HG03139 (cell line): ENCODE measurements at regions not wholly inside any gene's neighbourhood (a gene's known extent, or its start where the extent isn't known, plus 50 kb on each side); places are given as distances from the start of the nearest gene placed in this dataset.
"Not testable (repeated sequence)": the region's sequence is repeated elsewhere in the genome, so short reads cannot be mapped to it uniquely, and the experiment has no call there.

ENCODE experiments used
- ATAC-seq: cut with Tn5 transposase; IDR thresholded peaks from one replicate; pipeline ENCODE4 v1.9.1; 2021; ENCODE audit not compliant: unreplicated experiment

DNA sequence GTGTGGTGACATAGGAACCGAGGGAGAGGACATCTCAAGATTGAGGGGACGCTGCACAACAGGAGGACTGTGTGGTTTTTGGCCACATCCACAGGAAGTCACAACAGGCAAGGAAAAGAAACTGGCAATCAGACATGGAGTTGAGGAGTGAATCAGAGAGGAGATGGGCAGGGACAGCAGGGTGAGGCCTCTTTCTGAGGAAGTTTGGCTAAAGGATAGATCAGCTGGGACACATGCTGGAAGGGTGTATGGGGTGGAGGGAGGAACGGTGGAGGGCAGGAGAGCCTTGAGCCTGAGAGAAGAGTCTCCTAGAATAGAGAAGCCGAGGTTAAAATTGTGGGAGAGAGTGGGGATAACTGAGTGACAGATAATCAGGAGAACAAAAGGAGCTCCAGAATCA, 75.1 kb upstream of the CIDEA start:
- not testable (repeated sequence) for ATAC-seq

DNA sequence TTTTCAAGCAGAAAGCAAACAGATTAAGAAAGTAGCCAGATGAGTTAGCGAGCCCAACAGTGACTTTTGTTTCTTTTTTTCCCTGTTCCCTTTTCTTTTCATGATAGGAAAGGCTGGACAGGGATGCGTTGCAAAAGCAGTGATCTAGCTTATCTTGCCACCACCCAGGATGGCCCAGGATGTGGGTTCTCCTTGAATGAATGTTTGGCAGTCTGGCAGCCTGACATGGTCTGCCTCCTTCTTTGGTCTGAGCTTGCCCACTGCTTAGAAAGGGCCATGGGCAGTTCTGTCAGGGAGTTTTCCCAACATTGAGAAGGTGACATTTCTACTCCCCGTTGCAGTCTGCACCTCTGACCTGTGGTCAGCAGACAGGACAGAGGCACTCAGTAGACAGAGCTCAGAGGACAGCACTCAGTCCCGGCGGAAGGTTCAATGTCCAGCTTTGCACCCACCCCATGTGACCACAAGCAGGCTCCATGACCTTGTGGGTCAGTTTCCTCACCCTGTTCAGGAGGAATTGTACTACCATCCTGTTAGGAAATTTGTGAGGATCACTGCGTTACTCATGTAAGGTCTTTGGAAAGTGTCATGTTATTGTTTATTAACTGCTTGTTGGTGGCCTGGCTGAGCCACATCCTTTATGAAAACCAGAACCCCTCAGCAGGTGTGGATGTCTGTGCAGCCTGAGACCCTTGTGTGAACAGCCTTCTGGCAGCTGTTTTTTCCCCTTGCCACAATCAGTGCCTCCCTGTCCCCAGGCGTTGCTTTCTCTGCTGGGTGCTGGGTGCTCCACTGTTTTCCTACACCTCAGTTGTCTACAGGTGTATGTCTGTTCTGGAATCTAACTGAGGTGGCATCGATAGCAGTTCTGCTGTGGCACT, 74.2 kb upstream of the CIDEA start:
- ATAC-seq, result not testable (repeated sequence)

GRCh38 chr18:12198797-12199196, 55.4 kb upstream of the CIDEA start:
- not testable (repeated sequence) for ATAC-seq

GRCh38 chr18:12200186-12200585, 54.0 kb upstream of the CIDEA start:
- ATAC-seq, result peak; percentile 99
